ENCODE measurements at regions not wholly inside any gene's neighbourhood (a gene's known extent, or its start where the extent isn't known, plus 50 kb on each side); places are given as distances from the start of the nearest gene placed in this dataset.

DNA sequence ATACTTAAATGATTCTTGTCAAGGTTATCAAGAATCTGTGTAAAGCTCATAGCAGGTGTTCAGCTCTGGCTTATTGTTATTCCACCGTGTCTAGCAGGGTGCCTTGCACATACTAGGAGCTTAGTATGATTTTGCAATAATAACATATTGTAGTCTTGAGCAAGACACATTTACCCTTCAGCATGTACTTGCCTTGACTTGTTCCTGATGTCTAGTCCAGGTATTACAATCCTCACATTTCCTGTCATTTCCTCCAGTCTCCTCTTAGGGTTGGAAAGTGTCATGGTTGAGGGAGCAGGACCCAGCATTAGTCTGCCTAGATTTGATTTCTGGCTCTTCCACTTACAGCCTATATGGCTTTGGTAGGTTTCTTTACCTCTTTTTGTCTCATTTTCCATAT lies 246.1 kb downstream of the RAD51AP2 start:
- TF ChIP-seq EZH2 (IDR thresholded peaks at IDR 0.05; ENCODE audit: borderline replicate concordance, insufficient read depth, low read length, poor library complexity, severe bottlenecking) (no peak), CTCF (IDR thresholded peaks at IDR 0.05; ENCODE audit: poor library complexity, severe bottlenecking) (no peak)

Data from neural cell (in vitro differentiated cells).